ENCODE measurements at regions not wholly inside any gene's neighbourhood (a gene's known extent, or its start where the extent isn't known, plus 50 kb on each side); places are given as distances from the start of the nearest gene placed in this dataset.
"Not testable (repeated sequence)": the region's sequence is repeated elsewhere in the genome, so short reads cannot be mapped to it uniquely, and the experiment has no call there.

GRCh38 chrX:101749436-101749835, 89.8 kb upstream of the ARMCX2 start:
- Histone ChIP-seq H3K36me3 (ENCODE audit: control insufficient read depth, insufficient read depth, low read length) (no peaks in the 10 kb centered on the region), H3K27me3 (ENCODE audit: control insufficient read depth, insufficient read depth, low read length) (no peaks in the 10 kb centered on the region), H3K4me3 (ENCODE audit: low read depth, low read length) (no peak overlapping the region)
- no peak for DNase-seq (ENCODE audit: low read depth)
- TF ChIP-seq, protein P1, sequence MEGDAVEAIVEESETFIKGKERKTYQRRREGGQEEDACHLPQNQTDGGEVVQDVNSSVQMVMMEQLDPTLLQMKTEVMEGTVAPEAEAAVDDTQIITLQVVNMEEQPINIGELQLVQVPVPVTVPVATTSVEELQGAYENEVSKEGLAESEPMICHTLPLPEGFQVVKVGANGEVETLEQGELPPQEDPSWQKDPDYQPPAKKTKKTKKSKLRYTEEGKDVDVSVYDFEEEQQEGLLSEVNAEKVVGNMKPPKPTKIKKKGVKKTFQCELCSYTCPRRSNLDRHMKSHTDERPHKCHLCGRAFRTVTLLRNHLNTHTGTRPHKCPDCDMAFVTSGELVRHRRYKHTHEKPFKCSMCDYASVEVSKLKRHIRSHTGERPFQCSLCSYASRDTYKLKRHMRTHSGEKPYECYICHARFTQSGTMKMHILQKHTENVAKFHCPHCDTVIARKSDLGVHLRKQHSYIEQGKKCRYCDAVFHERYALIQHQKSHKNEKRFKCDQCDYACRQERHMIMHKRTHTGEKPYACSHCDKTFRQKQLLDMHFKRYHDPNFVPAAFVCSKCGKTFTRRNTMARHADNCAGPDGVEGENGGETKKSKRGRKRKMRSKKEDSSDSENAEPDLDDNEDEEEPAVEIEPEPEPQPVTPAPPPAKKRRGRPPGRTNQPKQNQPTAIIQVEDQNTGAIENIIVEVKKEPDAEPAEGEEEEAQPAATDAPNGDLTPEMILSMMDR (IDR thresholded peaks at IDR 0.05; ENCODE audit: insufficient read depth, low read length, poor library complexity, severe bottlenecking) = no peak

GRCh38 chrX:101745046-101745445, 85.4 kb upstream of the ARMCX2 start:
- Histone ChIP-seq H3K36me3 (ENCODE audit: control insufficient read depth, insufficient read depth, low read length) (no peaks in the 10 kb centered on the region), H3K4me3 (ENCODE audit: low read depth, low read length) (no peak overlapping the region), H3K27me3 (ENCODE audit: control insufficient read depth, insufficient read depth, low read length) (no peaks in the 10 kb centered on the region)
- TF ChIP-seq, protein P1 (IDR thresholded peaks at IDR 0.05; ENCODE audit: insufficient read depth, low read length, poor library complexity, severe bottlenecking) = no peak
- DNase-seq (ENCODE audit: low read depth) = no peak

DNA sequence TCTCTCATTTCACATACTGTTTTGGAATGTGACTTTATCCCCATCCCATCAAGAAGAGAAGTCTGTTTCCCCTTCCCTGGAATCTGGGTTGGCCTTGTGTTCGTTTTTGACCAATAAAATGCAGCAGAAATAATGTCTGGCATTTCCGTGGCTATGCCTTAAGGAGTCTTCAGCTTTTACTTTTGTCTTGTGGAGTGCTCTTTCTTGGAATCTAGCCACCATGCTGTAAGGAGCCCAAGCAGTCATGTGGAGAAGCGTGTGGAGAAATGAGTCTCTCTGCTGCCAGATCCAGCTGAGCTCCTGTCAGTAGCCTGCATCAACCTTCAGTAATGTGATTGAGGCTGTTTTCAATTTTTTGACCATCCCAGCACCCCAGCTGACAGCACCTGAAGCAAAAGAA, 84.4 kb upstream of the ARMCX2 start:
- TF ChIP-seq, protein P1 (IDR thresholded peaks at IDR 0.05; ENCODE audit: insufficient read depth, low read length, poor library complexity, severe bottlenecking) = no peak
- Histone ChIP-seq H3K27me3 (ENCODE audit: control insufficient read depth, insufficient read depth, low read length) (no peaks in the 10 kb centered on the region), H3K36me3 (ENCODE audit: control insufficient read depth, insufficient read depth, low read length) (no peaks in the 10 kb centered on the region), H3K4me3 (ENCODE audit: low read depth, low read length) (no peak overlapping the region)
- no peak for DNase-seq (ENCODE audit: low read depth)

DNA sequence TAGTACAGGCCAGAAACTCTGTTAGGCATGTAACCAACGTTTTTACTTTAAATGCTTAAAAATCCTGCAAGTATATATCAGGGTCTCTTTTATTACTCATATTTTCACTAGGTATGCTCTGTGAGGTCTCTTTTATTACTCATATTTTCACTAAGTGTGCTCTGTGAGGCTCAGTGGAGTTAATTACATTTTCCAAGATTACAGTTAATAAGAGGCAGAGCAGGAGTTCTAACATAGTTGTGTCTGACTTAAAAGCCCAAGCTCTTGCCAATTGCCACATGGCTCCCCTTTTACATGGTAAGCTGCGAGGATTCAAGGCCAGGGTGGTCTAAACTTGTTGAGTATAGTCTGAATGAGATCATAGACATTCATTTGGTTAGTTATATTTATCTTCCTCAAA, 81.0 kb upstream of the ARMCX2 start:
- Histone ChIP-seq H3K27me3 (ENCODE audit: control insufficient read depth, insufficient read depth, low read length) (no peaks in the 10 kb centered on the region), H3K4me3 (ENCODE audit: low read depth, low read length) (no peak overlapping the region), H3K36me3 (ENCODE audit: control insufficient read depth, insufficient read depth, low read length) (no peaks in the 10 kb centered on the region)
- TF ChIP-seq, protein P1 (IDR thresholded peaks at IDR 0.05; ENCODE audit: insufficient read depth, low read length, poor library complexity, severe bottlenecking) = no peak
- DNase-seq (ENCODE audit: low read depth) = no peak

GRCh38 chrX:101738867-101739266, 79.2 kb upstream of the ARMCX2 start:
- not testable (repeated sequence) for H3K4me3 ChIP-seq (ENCODE audit: low read depth, low read length); H3K27me3 ChIP-seq (ENCODE audit: control insufficient read depth, insufficient read depth, low read length); H3K36me3 ChIP-seq (ENCODE audit: control insufficient read depth, insufficient read depth, low read length); DNase-seq (ENCODE audit: low read depth)

DNA sequence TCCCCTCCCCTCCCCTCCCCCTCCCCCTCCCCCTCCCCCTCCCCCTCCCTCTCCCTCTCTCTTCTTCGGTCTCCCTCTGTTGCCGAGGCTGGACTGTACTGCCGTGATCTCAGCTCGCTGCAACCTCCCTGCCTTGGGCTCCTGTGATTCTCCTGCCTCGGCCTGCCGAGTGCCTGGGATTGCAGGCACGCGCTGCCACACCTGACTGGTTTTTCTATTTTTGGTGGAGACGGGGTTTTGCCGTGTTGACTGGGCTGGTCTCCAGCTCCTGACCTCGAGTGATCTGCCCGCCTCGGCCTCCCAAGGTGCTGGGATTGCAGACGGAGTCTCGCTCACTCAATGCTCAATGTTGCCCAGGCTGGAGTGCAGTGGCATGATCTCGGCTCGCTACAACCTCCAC, 78.8 kb upstream of the ARMCX2 start:
- DNase-seq (ENCODE audit: low read depth); H3K27me3 ChIP-seq (ENCODE audit: control insufficient read depth, insufficient read depth, low read length); H3K36me3 ChIP-seq (ENCODE audit: control insufficient read depth, insufficient read depth, low read length); H3K4me3 ChIP-seq (ENCODE audit: low read depth, low read length): not testable (repeated sequence)

GRCh38 chrX:101736651-101737050, 77.0 kb upstream of the ARMCX2 start:
- H3K4me3 ChIP-seq (ENCODE audit: low read depth, low read length) = no peak overlapping the region
- H3K36me3 ChIP-seq (ENCODE audit: control insufficient read depth, insufficient read depth, low read length) = no peaks in the 10 kb centered on the region
- no peaks in the 10 kb centered on the region for H3K27me3 ChIP-seq (ENCODE audit: control insufficient read depth, insufficient read depth, low read length)
- TF ChIP-seq, protein P1 (IDR thresholded peaks at IDR 0.05; ENCODE audit: insufficient read depth, low read length, poor library complexity, severe bottlenecking) = no peak
- no peak for DNase-seq (ENCODE audit: low read depth)
